ENCODE measurements at regions not wholly inside any gene's neighbourhood (a gene's known extent, or its start where the extent isn't known, plus 50 kb on each side); places are given as distances from the start of the nearest gene placed in this dataset.

- ChIA-PET RAD21 (ENCODE audit: low non-redundant PET in 1 of 2, low total read pairs in 2 of 2, uncharacterized antibody in 2 of 2, unreplicated experiment in 2 of 2) (no interaction called here), POLR2A (no interaction called here), CTCF (no interaction called here)
- H3K9ac ChIP-seq (ENCODE audit: low read length), result no peak overlapping the region
- BruUV-seq (replicated peaks), result no TSS peak
- H3K4me1 ChIP-seq (ENCODE audit: control insufficient read depth in 1 of 2, insufficient read depth in 2 of 2, low read length in 2 of 2), result no peaks in the 10 kb centered on the region
- H3K79me2 ChIP-seq (ENCODE audit: insufficient read depth, low read length), result no peaks in the 10 kb centered on the region
- no peaks in the 10 kb centered on the region for H3K36me3 ChIP-seq (ENCODE audit: control insufficient read depth in 1 of 2, insufficient read depth in 2 of 2, low read length in 2 of 2)
- no peaks in the 10 kb centered on the region for H3K27me3 ChIP-seq (ENCODE audit: insufficient read depth, low read length)
- no peak overlapping the region for H2AFZ ChIP-seq (ENCODE audit: low read depth, low read length, poor library complexity, severe bottlenecking)
- no peak overlapping the region for H3K4me2 ChIP-seq (ENCODE audit: low read length)
- intact Hi-C loops (cut with micrococcal nuclease), result no loop called here
- H4K20me1 ChIP-seq (ENCODE audit: insufficient read depth), result no peaks in the 10 kb centered on the region
- no peak for DNase-seq (ENCODE audit: low read depth, low spot score)
- no peak overlapping the region for H3K27ac ChIP-seq (ENCODE audit: low read depth, low read length)
- no peak for ATAC-seq
- H3K9me2 ChIP-seq (ENCODE audit: insufficient read depth), result no peaks in the 10 kb centered on the region
- H3K4me3 ChIP-seq (replicated peaks in 1 of 2; ENCODE audit: low read depth in 1 of 2, low read length in 2 of 2), result no peak overlapping the region
- H3K9me3 ChIP-seq (ENCODE audit: control insufficient read depth in 1 of 2, insufficient read depth in 1 of 2, low read depth in 1 of 2, low read length in 2 of 2), result no peaks in the 10 kb centered on the region
- TF ChIP-seq ZBTB33 (IDR thresholded peaks at IDR 0.05; ENCODE audit: extremely low read depth, insufficient replicate concordance, low read length) (no peak), SP1 (IDR thresholded peaks at IDR 0.05; ENCODE audit: low read depth) (no peak), POLR2A (IDR thresholded peaks at IDR 0.05; ENCODE audit: borderline replicate concordance, extremely low read depth, insufficient read depth, insufficient read length) (no peak)
Measured at GRCh38 chr5:74187757-74188156, 452.8 kb downstream of the ENC1 start.

- Histone ChIP-seq H4K20me1 (ENCODE audit: insufficient read depth) (no peaks in the 10 kb centered on the region), H3K36me3 (ENCODE audit: control insufficient read depth in 1 of 2, insufficient read depth in 2 of 2, low read length in 2 of 2) (no peaks in the 10 kb centered on the region), H3K4me2 (ENCODE audit: low read length) (no peak overlapping the region), H3K27ac (ENCODE audit: low read depth, low read length) (no peak overlapping the region), H3K9me3 (ENCODE audit: control insufficient read depth in 1 of 2, insufficient read depth in 1 of 2, low read depth in 1 of 2, low read length in 2 of 2) (no peaks in the 10 kb centered on the region), H3K4me3 (replicated peaks in 1 of 2; ENCODE audit: low read depth in 1 of 2, low read length in 2 of 2) (no peak overlapping the region), H3K9ac (ENCODE audit: low read length) (no peak overlapping the region), H3K27me3 (ENCODE audit: insufficient read depth, low read length) (no peaks in the 10 kb centered on the region), H3K9me2 (ENCODE audit: insufficient read depth) (no peaks in the 10 kb centered on the region), H2AFZ (ENCODE audit: low read depth, low read length, poor library complexity, severe bottlenecking) (no peak overlapping the region), H3K79me2 (ENCODE audit: insufficient read depth, low read length) (no peaks in the 10 kb centered on the region), H3K4me1 (ENCODE audit: control insufficient read depth in 1 of 2, insufficient read depth in 2 of 2, low read length in 2 of 2) (no peaks in the 10 kb centered on the region)
- TF ChIP-seq JUND (IDR thresholded peaks at IDR 0.05), result no peak
- TF ChIP-seq ELF1 (IDR thresholded peaks at IDR 0.05; ENCODE audit: borderline replicate concordance, low read depth), result no peak
- no peak for TF ChIP-seq TCF7L2 (IDR thresholded peaks at IDR 0.05; ENCODE audit: borderline replicate concordance, extremely low read depth, insufficient read depth, insufficient read length)
- no peak for TF ChIP-seq ZBTB33 (IDR thresholded peaks at IDR 0.05; ENCODE audit: extremely low read depth, insufficient replicate concordance, low read length)
- no peak for TF ChIP-seq CTCF (IDR thresholded peaks at IDR 0.05 in 2 of 3, conservative IDR thresholded peaks at IDR 0.05 in 1 of 3; ENCODE audit: borderline replicate concordance in 1 of 3, insufficient read depth in 1 of 3, low read depth in 2 of 3, low read length in 2 of 3)
- TF ChIP-seq EZH2 (IDR thresholded peaks at IDR 0.05), result no peak
- no peak for TF ChIP-seq ZFX (IDR thresholded peaks at IDR 0.05)
- no peak for TF ChIP-seq EGR1 (IDR thresholded peaks at IDR 0.05; ENCODE audit: low read depth)
- TF ChIP-seq CBX3 (IDR thresholded peaks at IDR 0.05; ENCODE audit: low read depth), result no peak
- no peak for TF ChIP-seq SIN3A (IDR thresholded peaks at IDR 0.05; ENCODE audit: low read depth)
- no peak for TF ChIP-seq SP1 (IDR thresholded peaks at IDR 0.05; ENCODE audit: low read depth)
- DNase-seq (ENCODE audit: low read depth, low spot score), result no peak
- ATAC-seq, result no peak
- ChIA-PET CTCF (no interaction called here), POLR2A (no interaction called here), RAD21 (ENCODE audit: low non-redundant PET in 1 of 2, low total read pairs in 2 of 2, uncharacterized antibody in 2 of 2, unreplicated experiment in 2 of 2) (no interaction called here)
- intact Hi-C loops (cut with micrococcal nuclease), result no loop called here
- BruUV-seq (replicated peaks), result no TSS peak
Measured at GRCh38 chr5:74186356-74187315, 453.9 kb downstream of the ENC1 start.
